Dermis microvascular lymphatic vessel endothelial cell (primary cell): ENCODE measurements at regions not wholly inside any gene's neighbourhood (a gene's known extent, or its start where the extent isn't known, plus 50 kb on each side); places are given as distances from the start of the nearest gene placed in this dataset.
"Not testable (repeated sequence)": the region's sequence is repeated elsewhere in the genome, so short reads cannot be mapped to it uniquely, and the experiment has no call there.

Experiments used
- DNase-seq, 2 donors: peaks; one replicate each; pipeline versions ENCODE4 v3.0.0 to v3.0.0-alpha.2; 2010; ENCODE audit warnings: low read depth in 2 of 2

GRCh38 chrX:122868631-122869030 lies 315.4 kb upstream of the GRIA3 start:
- no peak for DNase-seq

GRCh38 chrX:122869171-122869570 lies 314.9 kb upstream of the GRIA3 start:
- DNase-seq = no peak

GRCh38 chrX:122878269-122878668 lies 305.8 kb upstream of the GRIA3 start:
- no peak for DNase-seq

- DNase-seq = no peak
These were observed 303.1 kb upstream of the GRIA3 start for GRCh38 chrX:122880952-122881351.

GRCh38 chrX:122890729-122891128 lies 293.3 kb upstream of the GRIA3 start:
- DNase-seq = no peak

- DNase-seq = no peak
These were observed 277.4 kb upstream of the GRIA3 start for GRCh38 chrX:122906726-122907125.

- DNase-seq = no peak
These were observed 276.7 kb upstream of the GRIA3 start for GRCh38 chrX:122907375-122907774.

GRCh38 chrX:122910697-122911096 lies 273.4 kb upstream of the GRIA3 start:
- no peak for DNase-seq

GRCh38 chrX:122913134-122913533 lies 270.9 kb upstream of the GRIA3 start:
- DNase-seq = no peak

- no peak for DNase-seq
These were observed 270.3 kb upstream of the GRIA3 start for GRCh38 chrX:122913764-122914163.

- DNase-seq = no peak
These were observed 269.8 kb upstream of the GRIA3 start for GRCh38 chrX:122914256-122914655.

- no peak for DNase-seq
These were observed 249.9 kb upstream of the GRIA3 start for GRCh38 chrX:122934131-122934530.

GRCh38 chrX:122940199-122940598 lies 243.9 kb upstream of the GRIA3 start:
- DNase-seq = no peak

GRCh38 chrX:122941806-122942205 lies 242.3 kb upstream of the GRIA3 start:
- no peak for DNase-seq

- no peak for DNase-seq
These were observed 240.2 kb upstream of the GRIA3 start for GRCh38 chrX:122943918-122944317.

GRCh38 chrX:122945328-122945727 lies 238.8 kb upstream of the GRIA3 start:
- DNase-seq = no peak

GRCh38 chrX:122972604-122973003 lies 211.5 kb upstream of the GRIA3 start:
- DNase-seq = no peak

- DNase-seq = no peak
These were observed 201.6 kb upstream of the GRIA3 start for GRCh38 chrX:122982521-122982920.

GRCh38 chrX:123002844-123003243 lies 181.2 kb upstream of the GRIA3 start:
- DNase-seq = not testable (repeated sequence)

GRCh38 chrX:123013141-123013540 lies 170.9 kb upstream of the GRIA3 start:
- DNase-seq = no peak

GRCh38 chrX:123036401-123036800 lies 147.7 kb upstream of the GRIA3 start:
- no peak for DNase-seq

- no peak for DNase-seq
These were observed 134.9 kb upstream of the GRIA3 start for GRCh38 chrX:123049071-123049625.

GRCh38 chrX:123060986-123061385 lies 123.1 kb upstream of the GRIA3 start:
- DNase-seq = no peak

- no peak for DNase-seq
These were observed 120.0 kb upstream of the GRIA3 start for GRCh38 chrX:123064053-123064452.
